HG03025 (cell line): ENCODE measurements at regions not wholly inside any gene's neighbourhood (a gene's known extent, or its start where the extent isn't known, plus 50 kb on each side); places are given as distances from the start of the nearest gene placed in this dataset.

Experiments
- ATAC-seq: cut with Tn5 transposase; IDR thresholded peaks from one replicate; pipeline ENCODE4 v1.9.1; 2021; ENCODE audit warnings: mild to moderate bottlenecking, moderate library complexity; ENCODE audit not compliant: unreplicated experiment, low FRiP score

- no peak for ATAC-seq
Measured at GRCh38 chr6:85997206-85997605, 354.5 kb upstream of the SYNCRIP start.

DNA sequence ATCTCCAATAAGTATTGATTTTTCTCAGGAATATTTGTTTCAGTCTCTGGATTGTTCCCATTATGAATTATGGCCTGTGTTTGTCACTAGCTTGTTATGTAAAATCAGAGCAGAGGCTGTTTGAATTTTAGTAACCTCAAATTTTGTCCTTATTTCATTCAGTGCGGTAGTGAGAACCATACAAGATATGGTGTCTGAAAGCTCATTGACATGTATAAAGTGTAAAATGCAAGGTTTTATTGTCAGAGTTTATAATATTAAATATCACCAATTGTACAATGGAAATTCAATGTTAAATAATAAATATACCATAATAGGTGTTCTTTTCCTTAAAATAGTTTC, 353.3 kb upstream of the SYNCRIP start:
- ATAC-seq, result no peak

GRCh38 chr6:85995339-85996033, 352.8 kb upstream of the SYNCRIP start:
- ATAC-seq, result no peak

- no peak for ATAC-seq
Measured at GRCh38 chr6:85986681-85987080, 344.0 kb upstream of the SYNCRIP start.

GRCh38 chr6:85983032-85983659, 340.5 kb upstream of the SYNCRIP start:
- no peak for ATAC-seq

DNA sequence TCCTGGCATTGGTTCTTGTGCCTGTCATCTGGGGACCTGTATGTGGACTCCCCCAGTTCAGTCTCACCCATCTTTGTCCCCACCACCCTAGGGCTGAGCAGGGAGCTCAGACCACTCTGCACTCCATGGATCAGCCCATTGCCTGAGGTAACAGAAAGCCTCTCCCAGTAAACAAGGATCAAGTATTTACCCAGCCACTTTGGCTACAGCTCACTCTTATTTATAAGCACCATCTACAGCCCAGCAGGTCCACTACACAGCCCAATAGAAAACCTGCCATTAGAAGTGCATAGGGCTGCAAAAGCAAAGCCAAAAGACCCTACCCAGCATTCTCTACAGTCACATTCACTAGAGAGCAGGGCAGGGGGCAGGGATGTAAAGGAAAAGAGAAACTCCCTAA, 335.0 kb upstream of the SYNCRIP start:
- no peak for ATAC-seq

DNA sequence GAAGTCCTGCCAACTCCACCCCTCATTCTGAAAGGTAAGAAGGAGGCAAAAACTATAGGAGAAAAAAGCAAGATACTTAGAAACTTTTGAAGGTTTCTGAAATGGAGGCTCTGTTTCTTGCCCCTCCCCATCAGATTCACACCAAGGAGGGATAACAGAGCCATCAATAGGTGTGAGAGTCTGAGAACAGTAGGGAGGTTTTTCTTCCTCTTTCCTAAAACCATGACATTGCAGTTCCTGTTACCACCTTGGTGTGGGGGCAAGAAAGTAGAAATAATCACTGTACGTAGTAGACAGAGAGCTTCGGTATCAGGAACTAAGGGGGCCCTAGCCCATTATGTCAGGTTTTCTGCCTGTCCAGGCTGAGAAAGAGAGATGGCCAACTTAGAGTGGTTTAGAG, 333.3 kb upstream of the SYNCRIP start:
- ATAC-seq, result no peak

- ATAC-seq, result no peak
Measured at GRCh38 chr6:85971238-85971637, 328.6 kb upstream of the SYNCRIP start.

GRCh38 chr6:85966828-85967227, 324.1 kb upstream of the SYNCRIP start:
- no peak for ATAC-seq

GRCh38 chr6:85961746-85962145, 319.1 kb upstream of the SYNCRIP start:
- ATAC-seq, result no peak

DNA sequence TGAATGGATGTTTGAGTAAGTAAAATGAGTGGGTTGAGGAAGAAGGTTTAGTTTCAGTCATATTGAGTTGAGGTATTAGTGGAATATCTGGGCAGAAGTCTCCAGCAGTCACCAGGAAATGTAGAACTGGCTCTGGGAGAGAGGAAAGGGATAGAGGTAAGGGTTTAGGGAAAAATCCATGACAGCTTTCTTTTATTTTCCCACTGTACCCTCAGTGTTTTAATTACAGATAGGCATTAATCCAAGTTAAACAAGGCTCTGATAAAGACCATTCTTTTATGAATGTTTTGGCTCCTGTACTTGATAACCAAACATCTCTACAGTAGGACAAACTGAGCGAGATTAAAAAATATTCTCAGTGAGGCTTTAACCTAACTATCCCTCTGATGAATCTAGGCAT, 318.4 kb upstream of the SYNCRIP start:
- ATAC-seq, result no peak

DNA sequence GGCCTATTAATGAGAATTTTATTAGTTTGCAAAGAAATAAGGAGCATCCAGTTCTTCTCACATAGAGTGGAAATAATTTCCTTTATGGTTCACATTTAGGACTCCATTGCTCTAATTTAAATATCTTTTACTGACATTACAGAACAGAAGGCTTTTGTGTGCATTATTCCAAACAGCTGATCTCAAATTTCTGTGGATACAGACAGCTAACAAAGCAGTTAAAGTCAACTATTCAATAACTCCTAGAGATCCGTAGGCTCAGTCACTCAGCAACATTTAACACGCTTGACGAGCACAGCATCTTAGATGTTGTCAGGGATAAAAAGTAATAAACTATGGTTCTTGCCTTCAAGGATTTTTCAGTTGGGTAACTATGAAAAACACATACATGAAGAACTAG, 305.8 kb upstream of the SYNCRIP start:
- no peak for ATAC-seq

DNA sequence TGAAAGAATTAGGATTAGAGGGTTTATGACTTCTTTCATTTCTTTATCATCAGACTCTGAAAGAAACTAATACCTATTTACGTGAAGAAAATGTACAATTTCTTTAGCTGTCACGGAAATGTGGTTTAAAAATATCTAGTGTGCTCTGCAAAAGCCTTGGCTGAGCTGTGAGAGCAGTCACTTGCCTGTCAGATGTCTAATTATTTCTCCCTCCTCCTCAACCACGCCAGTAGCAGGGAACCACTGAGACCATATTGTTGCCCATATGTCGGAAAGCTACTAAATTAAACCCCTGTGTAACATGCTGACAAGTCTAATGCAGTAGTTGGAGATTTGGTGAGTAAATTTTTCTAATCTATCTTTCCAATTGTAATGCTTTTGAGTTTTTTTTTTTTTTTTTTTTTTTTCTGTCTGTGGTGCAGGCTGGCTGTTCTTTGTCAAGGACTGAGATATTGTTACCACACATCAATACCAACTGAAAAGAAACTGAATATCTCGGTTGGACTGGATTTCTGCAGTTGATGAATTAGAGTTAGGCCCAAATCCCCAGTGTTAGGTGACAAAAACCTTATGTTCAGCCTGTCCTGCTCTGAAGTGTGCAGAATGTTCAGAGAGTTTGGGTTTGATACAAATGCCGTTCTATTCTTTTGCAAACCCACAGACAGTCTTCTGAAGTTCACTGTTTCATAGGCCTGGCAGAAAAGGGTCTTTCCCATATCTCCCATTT, 302.9 kb upstream of the SYNCRIP start:
- ATAC-seq, result no peak

DNA sequence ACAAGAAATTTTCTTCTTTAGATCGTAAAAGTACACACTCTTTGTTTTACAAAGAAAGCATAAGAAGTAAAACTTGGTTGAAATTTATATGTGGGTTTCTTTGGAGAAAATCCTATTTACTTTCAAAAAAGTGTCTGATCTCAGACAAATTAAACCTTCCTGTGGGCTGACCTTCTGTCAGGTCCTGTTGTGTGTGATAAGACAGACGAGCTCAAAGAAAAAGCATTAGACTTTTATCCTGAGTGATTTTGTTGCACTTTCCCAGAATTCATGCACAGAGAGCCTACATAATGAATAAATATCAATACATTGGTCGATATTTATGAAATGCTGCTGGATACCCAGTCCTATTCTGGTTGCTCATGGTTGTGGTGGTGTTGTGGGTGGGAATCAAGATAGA, 302.1 kb upstream of the SYNCRIP start:
- no peak for ATAC-seq

DNA sequence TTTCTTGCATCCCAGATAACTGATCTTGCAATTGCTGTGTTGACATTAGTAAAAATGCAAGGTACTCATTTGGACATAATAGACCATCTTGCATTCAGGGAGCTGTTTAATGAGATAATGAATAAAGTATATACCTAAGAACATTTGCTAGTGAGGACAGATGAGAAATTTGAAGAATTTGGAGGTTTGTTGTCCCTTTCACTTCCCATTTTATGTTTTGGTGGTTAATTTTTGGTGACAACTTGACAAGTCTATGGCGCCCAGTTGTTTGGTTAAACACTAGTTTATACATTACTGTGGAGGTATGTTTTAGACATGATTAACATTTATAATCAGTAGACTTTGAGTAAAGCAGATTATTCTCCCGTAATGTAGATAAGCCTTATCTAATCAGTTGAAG, 300.2 kb upstream of the SYNCRIP start:
- no peak for ATAC-seq

- ATAC-seq, result no peak
Measured at GRCh38 chr6:85936916-85937315, 294.2 kb upstream of the SYNCRIP start.

DNA sequence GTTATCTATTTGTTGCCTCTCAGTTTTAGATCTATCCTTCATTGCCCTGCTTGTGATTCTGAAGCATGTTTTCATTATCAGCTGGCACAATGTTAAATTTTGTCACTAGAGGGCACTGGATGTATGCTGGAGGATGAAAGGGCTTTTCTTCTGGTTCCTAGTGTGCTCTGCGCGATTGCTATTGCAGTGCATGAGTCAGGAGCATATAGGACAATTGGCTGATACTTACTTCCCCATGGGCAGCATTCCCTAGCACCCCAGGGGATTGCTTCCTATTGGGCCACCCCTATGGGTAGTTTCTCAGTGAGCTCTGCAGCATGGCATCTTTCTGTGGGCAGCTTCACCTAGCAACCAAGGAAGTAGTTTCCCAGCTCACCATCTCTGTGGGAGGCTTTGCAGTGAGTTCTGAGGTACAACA, 280.3 kb upstream of the SYNCRIP start:
- peak; percentile 94 for ATAC-seq

- ATAC-seq, result no peak
Measured at GRCh38 chr6:85920782-85921181, 278.1 kb upstream of the SYNCRIP start.

- no peak for ATAC-seq
Measured at GRCh38 chr6:85917522-85917921, 274.8 kb upstream of the SYNCRIP start.

DNA sequence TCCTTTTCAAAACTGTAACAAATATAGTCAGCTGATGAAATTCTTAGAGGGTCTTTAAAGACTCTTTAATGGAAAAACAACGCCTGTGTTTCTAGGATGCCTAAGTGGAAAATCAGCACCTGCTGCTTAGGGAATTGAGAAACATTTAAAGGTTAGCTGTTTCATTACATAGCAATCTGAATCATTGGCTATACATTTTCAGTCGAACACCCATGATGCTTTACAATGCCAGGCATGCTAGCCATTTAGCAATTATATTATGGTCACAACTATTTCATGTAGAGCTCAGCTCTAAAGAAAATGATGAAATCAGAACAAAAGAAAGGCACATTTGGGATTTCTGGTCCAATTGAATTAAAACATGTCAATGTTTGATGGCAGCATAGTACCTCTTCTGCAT, 270.3 kb upstream of the SYNCRIP start:
- ATAC-seq, result no peak

DNA sequence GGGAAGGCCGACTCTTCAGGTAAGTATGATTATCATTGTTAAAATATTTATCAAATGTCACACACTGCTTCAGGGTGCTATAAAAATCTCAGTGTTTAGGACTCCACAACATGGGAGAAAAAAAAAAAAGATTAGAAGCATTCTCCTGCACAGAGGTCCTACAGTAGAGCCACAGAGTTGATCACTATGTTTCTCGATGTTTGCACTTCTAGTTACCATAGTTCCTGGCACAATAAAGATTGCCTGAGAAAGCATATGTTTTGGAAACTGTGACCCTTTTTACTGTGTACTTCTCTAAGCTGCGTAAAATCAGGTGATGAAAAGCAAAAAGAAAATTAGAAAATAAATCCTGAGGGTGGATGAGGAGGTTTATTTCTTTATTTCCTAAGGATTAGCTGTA, 269.9 kb upstream of the SYNCRIP start:
- no peak for ATAC-seq

DNA sequence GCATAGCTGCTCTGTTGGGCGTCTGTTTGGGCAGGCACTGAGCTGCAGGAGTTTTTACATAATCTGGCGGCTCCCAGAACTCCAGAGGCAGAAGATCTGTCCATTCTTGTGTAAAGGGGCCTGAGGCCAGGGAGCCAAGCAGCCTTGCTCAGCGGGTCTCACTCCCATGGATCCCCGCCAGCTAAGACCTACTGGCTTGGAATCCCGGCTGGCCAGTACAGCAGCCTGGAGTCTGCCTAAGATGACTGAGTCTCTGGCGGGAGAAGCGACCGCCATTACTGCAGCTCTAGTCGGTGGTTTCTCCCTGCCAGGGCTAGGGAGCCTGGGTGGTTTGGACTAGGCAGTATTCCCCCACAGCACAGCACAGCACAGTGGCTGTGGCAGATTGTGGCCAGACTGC, 268.4 kb upstream of the SYNCRIP start:
- ATAC-seq, result no peak
